ENCODE measurements at regions not wholly inside any gene's neighbourhood (a gene's known extent, or its start where the extent isn't known, plus 50 kb on each side); places are given as distances from the start of the nearest gene placed in this dataset.

- DNase-seq (ENCODE audit: extremely low read depth, low read depth): no peak
- no peak overlapping the region for H3K4me3 ChIP-seq (replicated peaks; ENCODE audit: low read depth, low read length)
- TF ChIP-seq CTCF (IDR thresholded peaks at IDR 0.05; ENCODE audit: low read depth, low read length, missing control alignments): no peak
These were observed 227.8 kb upstream of the KLF6 start for GRCh38 chr10:4012848-4013247.

- no peak overlapping the region for H3K4me3 ChIP-seq (replicated peaks; ENCODE audit: low read depth, low read length)
- DNase-seq (ENCODE audit: extremely low read depth, low read depth): no peak
- no peak for TF ChIP-seq CTCF (IDR thresholded peaks at IDR 0.05; ENCODE audit: low read depth, low read length, missing control alignments)
These were observed 226.3 kb upstream of the KLF6 start for GRCh38 chr10:4011136-4011812.

- no peak for DNase-seq (ENCODE audit: extremely low read depth, low read depth)
- no peak for TF ChIP-seq CTCF (IDR thresholded peaks at IDR 0.05; ENCODE audit: low read depth, low read length, missing control alignments)
- H3K4me3 ChIP-seq (replicated peaks; ENCODE audit: low read depth, low read length): no peak overlapping the region
These were observed 223.8 kb upstream of the KLF6 start for GRCh38 chr10:4008676-4009382.

- no peak for DNase-seq (ENCODE audit: extremely low read depth, low read depth)
- TF ChIP-seq CTCF (IDR thresholded peaks at IDR 0.05; ENCODE audit: low read depth, low read length, missing control alignments): no peak
- H3K4me3 ChIP-seq (replicated peaks; ENCODE audit: low read depth, low read length): no peak overlapping the region
These were observed 222.8 kb upstream of the KLF6 start for GRCh38 chr10:4007771-4008170.

- DNase-seq (ENCODE audit: extremely low read depth, low read depth): no peak
- TF ChIP-seq CTCF (IDR thresholded peaks at IDR 0.05; ENCODE audit: low read depth, low read length, missing control alignments): no peak
- H3K4me3 ChIP-seq (replicated peaks; ENCODE audit: low read depth, low read length): no peak overlapping the region
These were observed 221.8 kb upstream of the KLF6 start for GRCh38 chr10:4006858-4007257.

GRCh38 chr10:4006051-4006450 is 221.0 kb upstream of the KLF6 start:
- DNase-seq (ENCODE audit: extremely low read depth, low read depth): no peak
- no peak overlapping the region for H3K4me3 ChIP-seq (replicated peaks; ENCODE audit: low read depth, low read length)
- TF ChIP-seq CTCF (IDR thresholded peaks at IDR 0.05; ENCODE audit: low read depth, low read length, missing control alignments): no peak
